ENCODE measurements at regions not wholly inside any gene's neighbourhood (a gene's known extent, or its start where the extent isn't known, plus 50 kb on each side); places are given as distances from the start of the nearest gene placed in this dataset.
"Not testable (repeated sequence)": the region's sequence is repeated elsewhere in the genome, so short reads cannot be mapped to it uniquely, and the experiment has no call there.

DNA sequence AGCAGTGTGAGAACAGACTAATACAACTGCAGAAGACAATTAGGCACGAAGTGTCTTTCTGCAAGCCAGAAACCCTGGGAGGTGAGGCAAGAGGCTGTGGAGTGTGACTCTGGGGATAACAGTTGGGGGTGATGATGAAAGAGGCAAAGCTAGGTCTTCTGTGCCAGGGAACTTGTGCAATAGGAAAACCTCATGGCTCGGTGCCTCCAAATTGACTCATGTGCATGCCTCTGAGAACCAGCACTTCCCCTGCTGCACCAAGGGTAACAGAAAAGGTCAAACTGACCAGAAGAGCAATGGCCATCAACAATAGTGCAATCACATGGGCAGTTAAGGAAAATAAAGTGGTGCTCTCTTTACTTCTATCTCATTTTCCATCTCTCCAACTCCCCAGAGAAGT is 136.4 kb downstream of the SCG2 start:
- no peak overlapping the region for H3K4me3 Mint-ChIP-seq
- DNase-seq (ENCODE audit: low spot score in 2 of 2), result no peak
- H3K9me3 Mint-ChIP-seq, result peaks cover 6% of the 10 kb centered on the region
- H3K36me3 Mint-ChIP-seq, result no peaks in the 10 kb centered on the region
- no peak overlapping the region for H3K27ac Mint-ChIP-seq
- ATAC-seq, result no peak
- H3K4me1 Mint-ChIP-seq, result no peaks in the 10 kb centered on the region

- ATAC-seq, result no peak
- Mint-ChIP-seq H3K4me1 (no peaks in the 10 kb centered on the region), H3K4me3 (no peak overlapping the region), H3K36me3 (no peaks in the 10 kb centered on the region), H3K27ac (no peak overlapping the region), H3K9me3 (peaks cover 3% of the 10 kb centered on the region)
- no peak for DNase-seq (ENCODE audit: low spot score in 2 of 2)
These were observed 135.0 kb downstream of the SCG2 start for GRCh38 chr2:223467196-223467595.

GRCh38 chr2:223469270-223470046 is 132.7 kb downstream of the SCG2 start:
- Mint-ChIP-seq H3K9me3 (no peaks in the 10 kb centered on the region), H3K27ac (no peak overlapping the region), H3K4me1 (no peaks in the 10 kb centered on the region), H3K4me3 (no peak overlapping the region), H3K36me3 (no peaks in the 10 kb centered on the region)
- no peak for ATAC-seq
- no peak for DNase-seq (ENCODE audit: low spot score in 2 of 2)

DNA sequence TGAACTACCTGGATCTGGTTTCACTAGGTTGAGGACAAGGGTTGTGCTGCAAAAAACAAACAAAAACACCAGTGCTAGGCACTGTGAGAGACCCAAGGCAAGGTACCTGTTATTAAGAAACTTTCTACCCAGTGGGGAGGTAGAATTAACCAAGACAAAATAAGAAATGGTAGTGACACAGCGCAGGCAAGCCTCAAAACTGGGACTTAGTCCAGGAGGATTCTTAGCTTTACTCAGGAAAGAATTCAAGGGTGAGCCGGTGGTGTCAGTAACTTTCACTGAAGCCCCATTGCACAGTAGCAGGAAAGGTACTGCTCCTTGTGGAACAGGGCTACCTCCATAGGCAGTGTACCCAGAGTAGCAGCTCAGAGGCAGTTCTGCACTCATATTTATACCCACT is 131.6 kb downstream of the SCG2 start:
- Mint-ChIP-seq H3K36me3 (no peaks in the 10 kb centered on the region), H3K9me3 (no peaks in the 10 kb centered on the region), H3K4me1 (no peaks in the 10 kb centered on the region), H3K27ac (no peak overlapping the region), H3K4me3 (no peak overlapping the region)
- ATAC-seq (no peak), DNase-seq (ENCODE audit: low spot score in 2 of 2) (no peak)

GRCh38 chr2:223472771-223473170 is 129.4 kb downstream of the SCG2 start:
- ATAC-seq, result no peak
- Mint-ChIP-seq H3K27ac (no peak overlapping the region), H3K4me3 (no peak overlapping the region), H3K9me3 (no peaks in the 10 kb centered on the region), H3K36me3 (no peaks in the 10 kb centered on the region), H3K4me1 (no peaks in the 10 kb centered on the region)
- no peak for DNase-seq (ENCODE audit: low spot score in 2 of 2)

GRCh38 chr2:223474893-223475292 is 127.3 kb downstream of the SCG2 start:
- Mint-ChIP-seq H3K27ac (no peak overlapping the region), H3K9me3 (no peaks in the 10 kb centered on the region), H3K4me3 (no peak overlapping the region), H3K4me1 (no peaks in the 10 kb centered on the region), H3K36me3 (no peaks in the 10 kb centered on the region)
- no peak for ATAC-seq
- no peak for DNase-seq (ENCODE audit: low spot score in 2 of 2)

DNA sequence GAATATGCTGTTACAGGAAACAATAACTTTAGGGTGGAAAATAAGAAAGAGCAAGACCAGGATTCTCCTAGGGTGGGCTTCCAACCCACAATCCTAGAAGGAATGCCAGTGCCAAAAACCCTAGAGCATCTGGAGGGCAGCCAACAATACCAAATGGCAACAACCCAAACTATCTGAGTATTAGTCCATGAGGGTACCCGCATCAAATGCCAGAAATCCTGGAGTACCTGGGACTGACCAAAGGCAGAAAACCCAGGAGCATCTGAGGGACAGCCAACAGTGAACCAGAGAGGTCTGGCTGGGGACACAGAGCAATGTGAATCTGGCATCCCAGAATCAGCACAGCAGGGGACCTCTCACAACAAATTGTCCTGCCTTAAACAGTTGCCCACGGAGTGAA is 126.3 kb downstream of the SCG2 start:
- Mint-ChIP-seq H3K4me3 (no peak overlapping the region), H3K27ac (no peak overlapping the region), H3K9me3 (no peaks in the 10 kb centered on the region), H3K4me1 (no peaks in the 10 kb centered on the region), H3K36me3 (no peaks in the 10 kb centered on the region)
- ATAC-seq, result no peak
- no peak for DNase-seq (ENCODE audit: low spot score in 2 of 2)

DNA sequence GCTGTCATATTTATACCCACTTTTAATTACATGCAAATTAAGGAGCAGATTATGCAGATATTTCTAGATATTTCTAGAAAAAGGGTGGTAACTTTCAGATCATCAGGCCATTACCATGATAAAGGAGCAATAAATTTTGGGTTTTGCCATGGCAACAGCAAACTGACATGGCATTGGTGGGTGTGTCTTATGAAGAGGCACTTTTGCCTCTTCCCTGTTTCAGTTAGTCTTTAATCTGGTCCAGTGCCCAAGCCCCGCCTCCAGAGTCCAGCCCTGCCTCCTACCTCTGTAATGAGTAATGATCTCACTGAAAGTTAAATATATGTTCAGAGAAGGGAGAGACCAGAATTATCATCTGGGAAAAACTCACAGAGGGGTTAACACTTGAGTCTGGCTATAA is 124.8 kb downstream of the SCG2 start:
- no peak for ATAC-seq
- no peaks in the 10 kb centered on the region for H3K4me1 Mint-ChIP-seq

GRCh38 chr2:223481486-223481885 is 120.7 kb downstream of the SCG2 start:
- H3K4me1 Mint-ChIP-seq, result no peaks in the 10 kb centered on the region
- no peak for DNase-seq (ENCODE audit: low spot score in 2 of 2)
- H3K27ac Mint-ChIP-seq, result no peak overlapping the region
- no peaks in the 10 kb centered on the region for H3K36me3 Mint-ChIP-seq
- no peak for ATAC-seq
- peaks cover 2% of the 10 kb centered on the region for H3K9me3 Mint-ChIP-seq
- H3K4me3 Mint-ChIP-seq, result no peak overlapping the region

More for the DNA sequence above, 124.8 kb downstream of the SCG2 start:
- no peak overlapping the region for H3K4me3 Mint-ChIP-seq
- DNase-seq (ENCODE audit: low spot score in 2 of 2), result no peak
- H3K36me3 Mint-ChIP-seq, result no peaks in the 10 kb centered on the region
- H3K9me3 Mint-ChIP-seq, result no peaks in the 10 kb centered on the region
- H3K27ac Mint-ChIP-seq, result no peak overlapping the region

DNA sequence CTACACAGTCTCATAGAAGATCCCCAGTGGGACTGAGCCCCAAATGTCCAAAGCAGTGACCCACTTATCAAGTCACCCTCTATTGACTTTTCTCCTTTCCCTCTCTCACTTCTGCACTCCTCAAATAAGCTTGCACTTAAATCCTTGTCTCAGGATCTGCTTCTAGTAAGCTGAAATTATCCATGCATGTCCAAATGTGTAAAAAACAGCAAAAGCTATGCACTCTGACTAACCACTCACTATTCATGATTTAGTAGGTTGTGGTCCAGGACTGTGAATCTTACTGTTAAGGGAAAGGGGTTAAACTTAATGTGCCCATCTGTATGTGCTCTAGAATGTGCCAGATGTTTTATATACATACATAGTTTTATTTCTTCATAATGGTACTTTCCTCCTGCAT is 115.4 kb downstream of the SCG2 start:
- peaks cover 5% of the 10 kb centered on the region for H3K9me3 Mint-ChIP-seq
- DNase-seq (ENCODE audit: low spot score in 2 of 2), result no peak

DNA sequence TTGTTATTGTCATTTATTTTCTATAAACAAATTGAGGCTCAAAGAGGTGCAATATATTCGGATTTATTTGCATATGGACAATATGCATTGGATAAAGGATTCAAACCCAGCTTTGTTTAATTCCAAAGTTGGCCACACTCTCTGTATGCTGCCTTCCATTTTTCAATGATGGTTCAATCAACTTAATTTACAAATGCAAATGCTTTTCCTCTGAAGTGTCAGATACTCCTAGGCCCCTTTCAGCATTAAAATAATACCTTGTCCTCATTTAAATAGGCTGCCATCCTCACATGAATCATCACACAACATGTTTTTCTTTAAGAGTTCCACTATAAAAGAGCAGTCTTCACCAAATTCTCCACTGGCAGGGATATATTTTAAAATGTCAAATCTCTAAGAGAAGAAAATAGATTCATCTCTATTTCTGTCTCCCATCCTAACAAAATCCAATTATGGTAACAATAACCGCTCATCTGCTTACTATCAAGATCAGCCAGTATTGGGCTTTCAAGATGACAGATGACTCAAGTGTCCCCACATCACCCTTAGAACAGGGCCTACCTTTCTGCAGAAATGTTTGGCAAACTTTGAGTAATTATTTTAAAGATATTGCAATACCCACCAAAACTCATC is 114.8 kb downstream of the SCG2 start:
- ATAC-seq (no peak), DNase-seq (ENCODE audit: low spot score in 2 of 2) (no peak)
- no peaks in the 10 kb centered on the region for H3K4me1 Mint-ChIP-seq
- H3K27ac Mint-ChIP-seq, result no peak overlapping the region
- no peaks in the 10 kb centered on the region for H3K36me3 Mint-ChIP-seq
- peaks cover 5% of the 10 kb centered on the region for H3K9me3 Mint-ChIP-seq
- no peak overlapping the region for H3K4me3 Mint-ChIP-seq

More for the DNA sequence above, 115.4 kb downstream of the SCG2 start:
- H3K4me3 Mint-ChIP-seq, result no peak overlapping the region
- no peaks in the 10 kb centered on the region for H3K36me3 Mint-ChIP-seq
- H3K4me1 Mint-ChIP-seq, result no peaks in the 10 kb centered on the region
- H3K27ac Mint-ChIP-seq, result no peak overlapping the region
- no peak for ATAC-seq

DNA sequence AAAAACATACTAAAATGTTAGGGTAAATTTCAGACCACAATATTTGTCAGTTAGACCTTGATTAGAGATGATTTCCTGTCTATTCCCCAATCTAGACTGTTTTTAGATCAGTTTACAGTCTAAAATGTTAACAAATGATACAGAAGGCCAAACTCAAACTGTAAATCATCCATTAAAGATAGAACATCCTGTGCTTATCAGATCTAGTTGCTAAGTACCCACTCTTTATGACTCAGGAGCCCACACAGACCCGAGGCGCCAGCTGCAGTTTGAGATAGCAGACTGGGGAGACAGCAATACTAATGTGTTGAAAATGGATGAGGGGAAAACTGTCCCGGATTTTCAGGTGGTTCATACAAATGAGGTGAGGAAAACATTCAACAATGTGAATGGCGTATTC is 113.3 kb downstream of the SCG2 start:
- Mint-ChIP-seq H3K9me3 (peaks cover 5% of the 10 kb centered on the region), H3K4me1 (no peaks in the 10 kb centered on the region), H3K27ac (no peak overlapping the region), H3K36me3 (no peaks in the 10 kb centered on the region), H3K4me3 (no peak overlapping the region)
- ATAC-seq (no peak), DNase-seq (ENCODE audit: low spot score in 2 of 2) (no peak)

GRCh38 chr2:223494496-223494895 is 107.7 kb downstream of the SCG2 start:
- Mint-ChIP-seq H3K4me3 (no peak overlapping the region), H3K36me3 (no peaks in the 10 kb centered on the region), H3K9me3 (peaks cover 3% of the 10 kb centered on the region), H3K27ac (no peak overlapping the region), H3K4me1 (no peaks in the 10 kb centered on the region)
- ATAC-seq, result no peak
- DNase-seq (ENCODE audit: low spot score in 2 of 2), result no peak

DNA sequence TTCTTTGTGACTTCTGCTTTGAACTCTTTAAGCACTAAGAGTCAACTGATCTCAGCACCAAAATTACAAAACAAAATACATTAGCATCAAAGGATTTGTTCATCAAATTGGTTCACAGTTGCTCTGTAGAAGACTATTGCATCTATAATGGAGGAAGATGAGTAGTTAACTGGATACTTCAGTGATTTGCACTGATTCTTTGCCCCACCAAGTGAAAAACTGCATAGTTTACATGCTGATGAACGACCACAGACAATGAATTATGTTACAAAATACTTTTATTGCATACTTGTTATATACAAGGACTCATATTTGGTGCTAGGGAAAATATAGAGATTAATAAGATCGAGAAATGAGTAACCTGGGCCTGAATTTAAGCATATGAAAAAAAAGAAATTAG is 107.2 kb downstream of the SCG2 start:
- no peaks in the 10 kb centered on the region for H3K4me1 Mint-ChIP-seq
- DNase-seq (ENCODE audit: low spot score in 2 of 2), result no peak
- H3K36me3 Mint-ChIP-seq, result no peaks in the 10 kb centered on the region
- ATAC-seq, result no peak
- no peak overlapping the region for H3K4me3 Mint-ChIP-seq
- peaks cover 3% of the 10 kb centered on the region for H3K9me3 Mint-ChIP-seq
- H3K27ac Mint-ChIP-seq, result no peak overlapping the region

- not testable (repeated sequence) for ATAC-seq
These were observed 105.3 kb downstream of the SCG2 start for GRCh38 chr2:223496853-223497252.

DNA sequence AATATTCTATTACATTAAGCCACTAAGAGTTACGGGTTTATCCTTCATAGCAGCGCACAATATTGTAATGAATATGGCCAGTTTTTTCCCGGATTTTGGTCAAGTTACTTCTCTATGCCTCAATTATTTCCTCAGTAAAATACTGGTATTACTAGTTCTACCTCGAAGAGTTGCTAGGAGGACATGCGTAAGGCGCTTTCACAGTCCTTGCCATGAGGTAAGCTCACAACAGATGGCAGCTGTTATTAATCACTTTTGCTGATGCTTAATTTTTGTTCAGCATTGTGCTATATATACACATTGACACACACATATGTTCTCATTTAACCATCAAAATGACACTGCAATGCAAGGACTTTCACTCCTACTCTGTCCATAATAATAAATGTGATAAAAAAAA is 101.5 kb downstream of the SCG2 start:
- Mint-ChIP-seq H3K27ac (no peak overlapping the region), H3K4me3 (no peak overlapping the region), H3K36me3 (no peaks in the 10 kb centered on the region), H3K4me1 (no peaks in the 10 kb centered on the region), H3K9me3 (no peaks in the 10 kb centered on the region)
- DNase-seq (ENCODE audit: low spot score in 2 of 2), result no peak
- ATAC-seq, result no peak

More at GRCh38 chr2:223496853-223497252, 105.3 kb downstream of the SCG2 start:
- not testable (repeated sequence) for H3K9me3 Mint-ChIP-seq; H3K36me3 Mint-ChIP-seq; DNase-seq (ENCODE audit: low spot score in 2 of 2); H3K4me1 Mint-ChIP-seq; H3K27ac Mint-ChIP-seq; H3K4me3 Mint-ChIP-seq
